SK-N-SH (cell line): ENCODE measurements at regions not wholly inside any gene's neighbourhood (a gene's known extent, or its start where the extent isn't known, plus 50 kb on each side); places are given as distances from the start of the nearest gene placed in this dataset.

Source experiments
- CTCF ChIA-PET: fragments of 300-600, 350-600 bp; formaldehyde crosslinking; extraction: SDS; loops from one replicate; lab custom pipeline; 2021; lab: Yijun Ruan, JAX
- POLR2A ChIA-PET: fragments of 350-600 bp; sonication (Branson Sonifier 250); formaldehyde crosslinking; extraction: SDS; loops from one replicate; lab custom pipeline; 2020; ENCODE audit warnings: antibody characterized with exemption, inconsistent platforms; lab: Yijun Ruan, JAX
- DNase-seq: peaks from one replicate; pipeline ENCODE4 v3.0.0; 2012
- H2AFZ ChIP-seq: fragments of 200-600 bp; sonication (generic); 2 replicates; pipeline ENCODE4 v1.8.1; 2016; ENCODE audit warnings: antibody characterized with exemption, mild to moderate bottlenecking, low read depth
- H3F3A ChIP-seq: fragments of 200-600 bp; sonication (generic); replicated peaks from 2 replicates; pipeline ENCODE3; 2016; ENCODE audit warnings: antibody characterized with exemption, mild to moderate bottlenecking; ENCODE audit not compliant: insufficient read depth
- H3K27ac ChIP-seq, 2 experiments: fragments of 200-500 bp in 1 of 2; fragments of 200-600 bp in 1 of 2; sonication (Bioruptor generic) in 1 of 2; sonication (generic), shearing (Covaris generic) in 1 of 2; 2 replicates each; pipeline versions ENCODE4 v1.5.1 to v1.6.1; 2014 to 2016; ENCODE audit warnings: low read depth in 2 of 2, inconsistent platforms in 1 of 2, low read length in 1 of 2, mild to moderate bottlenecking in 1 of 2, mixed read lengths in 1 of 2
- H3K27me3 ChIP-seq: fragments of 200-600 bp; sonication (generic), shearing (Covaris generic); 2 replicates; pipeline ENCODE4 v1.6.1; 2016; ENCODE audit warnings: mixed run types; ENCODE audit not compliant: insufficient read depth
- H3K36me3 ChIP-seq, 2 experiments: fragments of 200-500 bp in 1 of 2; fragments of 200-600 bp in 1 of 2; sonication (Bioruptor generic) in 1 of 2; sonication (generic) in 1 of 2; replicated peaks in 1 of 2; 2 replicates each; pipeline versions ENCODE3 to v1.5.1; 2014 to 2016; ENCODE audit warnings: low read length in 1 of 2, mild to moderate bottlenecking in 1 of 2; ENCODE audit not compliant: insufficient read depth in 2 of 2, control insufficient read depth in 1 of 2
- H3K4me1 ChIP-seq, 2 experiments: fragments of 200-500 bp in 1 of 2; fragments of 200-600 bp in 1 of 2; sonication (Bioruptor generic) in 1 of 2; sonication (generic), shearing (Covaris generic) in 1 of 2; 2 replicates each; pipeline versions ENCODE4 v1.5.1 to v1.6.1; 2014 to 2016; ENCODE audit warnings: low read depth in 1 of 2, low read length in 1 of 2, mixed run types in 1 of 2; ENCODE audit not compliant: insufficient read depth in 2 of 2, control insufficient read depth in 1 of 2
- H3K4me2 ChIP-seq: fragments of 200-600 bp; sonication (generic), shearing (Covaris generic); 2 replicates; pipeline ENCODE4 v1.6.1; 2017; ENCODE audit warnings: mixed run types
- H3K4me3 ChIP-seq, 2 experiments: fragments of 200-500 bp in 1 of 2; fragments of 200-600 bp in 1 of 2; sonication (Bioruptor generic) in 1 of 2; sonication (generic), shearing (Covaris generic) in 1 of 2; 2 replicates each; pipeline versions ENCODE4 v1.5.1 to v1.8.1; 2014 to 2016; ENCODE audit warnings: low read depth in 2 of 2, inconsistent platforms in 1 of 2, low read length in 1 of 2, mild to moderate bottlenecking in 1 of 2, mixed read lengths in 1 of 2, moderate library complexity in 1 of 2
- H3K79me2 ChIP-seq: fragments of 200-600 bp; sonication (generic); 2 replicates; pipeline ENCODE4 v1.8.1; 2017; ENCODE audit warnings: mild to moderate bottlenecking; ENCODE audit not compliant: insufficient read depth
- H3K9ac ChIP-seq: fragments of 200-600 bp; sonication (generic); 2 replicates; pipeline ENCODE4 v1.6.1; 2017; ENCODE audit warnings: mixed run types
- H3K9me2 ChIP-seq: fragments of 200-600 bp; sonication (generic); 2 replicates; pipeline ENCODE4 v1.6.1; 2017; ENCODE audit warnings: mixed run types
- H3K9me3 ChIP-seq: fragments of 200-600 bp; sonication (generic); 2 replicates; pipeline ENCODE4 v1.6.1; 2017; ENCODE audit warnings: mixed run types, mild to moderate bottlenecking, moderate library complexity
- H4K20me1 ChIP-seq: fragments of 200-600 bp; sonication (generic); 2 replicates; pipeline ENCODE4 v1.6.1; 2017; ENCODE audit warnings: mild to moderate bottlenecking, mixed run types; ENCODE audit not compliant: insufficient read depth
- CHD2 ChIP-seq: fragments of 150-350 bp; IDR thresholded peaks from 2 replicates; pipeline ENCODE4 v1.6.1; 2018; ENCODE audit warnings: low read length; ENCODE audit not compliant: partially characterized antibody
- EZH2phosphoT487 ChIP-seq: fragments of 200-600 bp; sonication (generic); IDR thresholded peaks from 2 replicates; pipeline ENCODE4 v1.6.1; 2017; ENCODE audit warnings: low read depth, mixed run types, mild to moderate bottlenecking, antibody characterized with exemption, moderate library complexity, borderline replicate concordance
- GATA2 ChIP-seq: sonication (generic); formaldehyde crosslinking; IDR thresholded peaks from 2 replicates; pipeline ENCODE4 v1.5.0; 2020; ENCODE audit warnings: mild to moderate bottlenecking, missing genetic modification reagents
- JUND ChIP-seq: IDR thresholded peaks from 2 replicates; pipeline ENCODE4 v1.4.0; 2012
- MXI1 ChIP-seq: IDR thresholded peaks from 2 replicates; pipeline ENCODE4 v1.6.1; 2012; ENCODE audit warnings: mild to moderate bottlenecking, low read depth, low read length, improper control_type of control experiment
- NRF1 ChIP-seq: IDR thresholded peaks from 2 replicates; pipeline ENCODE4 v1.6.1; 2012; ENCODE audit warnings: low read depth, mild to moderate bottlenecking, low read length
- SIN3A ChIP-seq: IDR thresholded peaks from 2 replicates; pipeline ENCODE4 v1.6.1; 2012; ENCODE audit warnings: low read depth, mild to moderate bottlenecking, low read length, moderate library complexity, borderline replicate concordance
- SMC3 ChIP-seq: IDR thresholded peaks from 2 replicates; pipeline ENCODE4 v1.6.1; 2012; ENCODE audit warnings: low read depth, low read length, improper control_type of control experiment
- TF ChIP-seq, protein P1 (sequence below): fragments of 150-350 bp; IDR thresholded peaks from 2 replicates; pipeline ENCODE4 v1.6.1; 2017; ENCODE audit warnings: antibody characterized with exemption, low read length, low read depth, borderline replicate concordance
- TF ChIP-seq, protein P2 (sequence below): IDR thresholded peaks from 2 replicates; pipeline ENCODE4; 2012
- TF ChIP-seq, protein P3 (sequence below): fragments of 200-600 bp; sonication (generic); IDR thresholded peaks from 2 replicates; pipeline ENCODE4 v1.6.1; 2017; ENCODE audit warnings: antibody characterized with exemption, mild to moderate bottlenecking, moderate library complexity
- TF ChIP-seq, protein P4 (sequence below): IDR thresholded peaks from 2 replicates; pipeline ENCODE4 v1.4.0; 2012; ENCODE audit warnings: low read depth, borderline replicate concordance
- TF ChIP-seq, protein P5 (sequence below): fragments of 150-350 bp; IDR thresholded peaks from 2 replicates; pipeline ENCODE4 v1.6.1; 2016; ENCODE audit warnings: mild to moderate bottlenecking, low read depth, low read length

DNA sequence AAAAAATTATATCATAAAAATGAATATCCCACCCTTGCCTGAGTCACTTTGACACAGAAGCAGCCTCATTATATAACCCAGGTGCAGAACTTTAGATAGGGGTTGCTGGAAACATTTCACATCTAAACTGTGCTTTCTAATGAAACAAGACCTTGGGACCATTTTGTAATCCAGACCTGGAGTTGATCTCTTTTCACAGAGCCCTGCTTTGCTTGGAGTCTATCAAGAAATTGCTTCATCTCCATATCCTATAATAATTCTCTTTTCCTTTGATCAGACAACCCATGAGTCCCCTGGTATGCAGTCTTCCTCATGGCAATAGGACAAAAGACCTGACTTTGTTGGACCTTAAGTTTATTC, 76.3 kb downstream of the HSD17B6 start:
- no peaks in the 10 kb centered on the region; the same call in 1 of the 2 replicates for H3K27me3 ChIP-seq
- H3K27ac ChIP-seq = no peak overlapping the region
- no peaks in the 10 kb centered on the region for H3K9me3 ChIP-seq
- no peak overlapping the region for H2AFZ ChIP-seq
- TF ChIP-seq SIN3A (no peak), JUND (no peak), EZH2phosphoT487 (no peak), NRF1 (no peak), CHD2 (no peak), MXI1 (no peak), GATA2 (CRISPR knock-in tag) (no peak), SMC3 (no peak)
- TF ChIP-seq, protein P1, sequence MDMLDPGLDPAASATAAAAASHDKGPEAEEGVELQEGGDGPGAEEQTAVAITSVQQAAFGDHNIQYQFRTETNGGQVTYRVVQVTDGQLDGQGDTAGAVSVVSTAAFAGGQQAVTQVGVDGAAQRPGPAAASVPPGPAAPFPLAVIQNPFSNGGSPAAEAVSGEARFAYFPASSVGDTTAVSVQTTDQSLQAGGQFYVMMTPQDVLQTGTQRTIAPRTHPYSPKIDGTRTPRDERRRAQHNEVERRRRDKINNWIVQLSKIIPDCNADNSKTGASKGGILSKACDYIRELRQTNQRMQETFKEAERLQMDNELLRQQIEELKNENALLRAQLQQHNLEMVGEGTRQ = no peak
- TF ChIP-seq, protein P2, sequence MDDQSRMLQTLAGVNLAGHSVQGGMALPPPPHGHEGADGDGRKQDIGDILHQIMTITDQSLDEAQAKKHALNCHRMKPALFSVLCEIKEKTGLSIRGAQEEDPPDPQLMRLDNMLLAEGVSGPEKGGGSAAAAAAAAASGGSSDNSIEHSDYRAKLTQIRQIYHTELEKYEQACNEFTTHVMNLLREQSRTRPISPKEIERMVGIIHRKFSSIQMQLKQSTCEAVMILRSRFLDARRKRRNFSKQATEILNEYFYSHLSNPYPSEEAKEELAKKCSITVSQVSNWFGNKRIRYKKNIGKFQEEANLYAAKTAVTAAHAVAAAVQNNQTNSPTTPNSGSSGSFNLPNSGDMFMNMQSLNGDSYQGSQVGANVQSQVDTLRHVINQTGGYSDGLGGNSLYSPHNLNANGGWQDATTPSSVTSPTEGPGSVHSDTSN = no peak
- TF ChIP-seq, protein P3, sequence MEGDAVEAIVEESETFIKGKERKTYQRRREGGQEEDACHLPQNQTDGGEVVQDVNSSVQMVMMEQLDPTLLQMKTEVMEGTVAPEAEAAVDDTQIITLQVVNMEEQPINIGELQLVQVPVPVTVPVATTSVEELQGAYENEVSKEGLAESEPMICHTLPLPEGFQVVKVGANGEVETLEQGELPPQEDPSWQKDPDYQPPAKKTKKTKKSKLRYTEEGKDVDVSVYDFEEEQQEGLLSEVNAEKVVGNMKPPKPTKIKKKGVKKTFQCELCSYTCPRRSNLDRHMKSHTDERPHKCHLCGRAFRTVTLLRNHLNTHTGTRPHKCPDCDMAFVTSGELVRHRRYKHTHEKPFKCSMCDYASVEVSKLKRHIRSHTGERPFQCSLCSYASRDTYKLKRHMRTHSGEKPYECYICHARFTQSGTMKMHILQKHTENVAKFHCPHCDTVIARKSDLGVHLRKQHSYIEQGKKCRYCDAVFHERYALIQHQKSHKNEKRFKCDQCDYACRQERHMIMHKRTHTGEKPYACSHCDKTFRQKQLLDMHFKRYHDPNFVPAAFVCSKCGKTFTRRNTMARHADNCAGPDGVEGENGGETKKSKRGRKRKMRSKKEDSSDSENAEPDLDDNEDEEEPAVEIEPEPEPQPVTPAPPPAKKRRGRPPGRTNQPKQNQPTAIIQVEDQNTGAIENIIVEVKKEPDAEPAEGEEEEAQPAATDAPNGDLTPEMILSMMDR = no peak
- TF ChIP-seq, protein P4, sequence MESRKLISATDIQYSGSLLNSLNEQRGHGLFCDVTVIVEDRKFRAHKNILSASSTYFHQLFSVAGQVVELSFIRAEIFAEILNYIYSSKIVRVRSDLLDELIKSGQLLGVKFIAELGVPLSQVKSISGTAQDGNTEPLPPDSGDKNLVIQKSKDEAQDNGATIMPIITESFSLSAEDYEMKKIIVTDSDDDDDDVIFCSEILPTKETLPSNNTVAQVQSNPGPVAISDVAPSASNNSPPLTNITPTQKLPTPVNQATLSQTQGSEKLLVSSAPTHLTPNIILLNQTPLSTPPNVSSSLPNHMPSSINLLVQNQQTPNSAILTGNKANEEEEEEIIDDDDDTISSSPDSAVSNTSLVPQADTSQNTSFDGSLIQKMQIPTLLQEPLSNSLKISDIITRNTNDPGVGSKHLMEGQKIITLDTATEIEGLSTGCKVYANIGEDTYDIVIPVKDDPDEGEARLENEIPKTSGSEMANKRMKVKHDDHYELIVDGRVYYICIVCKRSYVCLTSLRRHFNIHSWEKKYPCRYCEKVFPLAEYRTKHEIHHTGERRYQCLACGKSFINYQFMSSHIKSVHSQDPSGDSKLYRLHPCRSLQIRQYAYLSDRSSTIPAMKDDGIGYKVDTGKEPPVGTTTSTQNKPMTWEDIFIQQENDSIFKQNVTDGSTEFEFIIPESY = no peak
- TF ChIP-seq, protein P5, sequence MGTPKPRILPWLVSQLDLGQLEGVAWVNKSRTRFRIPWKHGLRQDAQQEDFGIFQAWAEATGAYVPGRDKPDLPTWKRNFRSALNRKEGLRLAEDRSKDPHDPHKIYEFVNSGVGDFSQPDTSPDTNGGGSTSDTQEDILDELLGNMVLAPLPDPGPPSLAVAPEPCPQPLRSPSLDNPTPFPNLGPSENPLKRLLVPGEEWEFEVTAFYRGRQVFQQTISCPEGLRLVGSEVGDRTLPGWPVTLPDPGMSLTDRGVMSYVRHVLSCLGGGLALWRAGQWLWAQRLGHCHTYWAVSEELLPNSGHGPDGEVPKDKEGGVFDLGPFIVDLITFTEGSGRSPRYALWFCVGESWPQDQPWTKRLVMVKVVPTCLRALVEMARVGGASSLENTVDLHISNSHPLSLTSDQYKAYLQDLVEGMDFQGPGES = no peak
- H3K4me2 ChIP-seq = no peak overlapping the region
- no peaks in the 10 kb centered on the region for H3K79me2 ChIP-seq
- ChIA-PET CTCF (interaction anchor here (1.2 to 1.7 kb wide), 4 partner anchors 8 to 162 kb away, joined by 3 to 10 read pairs (median 4); no protein-coding TSS in a partner anchor), POLR2A (no interaction called here)
- H3F3A ChIP-seq = no peaks in the 10 kb centered on the region
- no peak overlapping the region for H3K4me3 ChIP-seq
- no peaks in the 10 kb centered on the region for H3K9me2 ChIP-seq
- DNase-seq = no peak
- no peak overlapping the region for H3K9ac ChIP-seq
- no peaks in the 10 kb centered on the region for H4K20me1 ChIP-seq
- peaks cover 0 to 3% of the 10 kb centered on the region in 2 experiments; a peak in 2 of 4 replicates for H3K4me1 ChIP-seq
- no peaks in the 10 kb centered on the region for H3K36me3 ChIP-seq
